ENCODE measurements at regions not wholly inside any gene's neighbourhood (a gene's known extent, or its start where the extent isn't known, plus 50 kb on each side); places are given as distances from the start of the nearest gene placed in this dataset.

- TF ChIP-seq GTF2F1 (IDR thresholded peaks at IDR 0.05; ENCODE audit: borderline replicate concordance, low read depth, low read length), result no peak
- TF ChIP-seq CHD7 (IDR thresholded peaks at IDR 0.05; ENCODE audit: insufficient replicate concordance, low read length), result no peak
- TF ChIP-seq POU5F1 (IDR thresholded peaks at IDR 0.05; ENCODE audit: low read depth, low read length), result no peak
Measured at GRCh38 chr5:82813861-82814260, 263.3 kb downstream of the TMEM167A start (continued).

All from H1 (cell line).